SK-N-SH treated with all-trans-retinoic acid at 6 μM for 48 hours (cell line): ENCODE measurements at regions not wholly inside any gene's neighbourhood (a gene's known extent, or its start where the extent isn't known, plus 50 kb on each side); places are given as distances from the start of the nearest gene placed in this dataset.

Experiments
- ESRRG ChIP-seq: fragments of 250-450 bp; sonication (Bioruptor Pico); IDR thresholded peaks from 2 replicates; pipeline ENCODE4 v1.6.1; 2021; ENCODE audit warnings: mild to moderate bottlenecking
- GLIS3 ChIP-seq: fragments of 250-450 bp; sonication (Bioruptor Pico); IDR thresholded peaks from 2 replicates; pipeline ENCODE4 v1.5.0; 2020; ENCODE audit warnings: mild to moderate bottlenecking, moderate library complexity
- ISL1 ChIP-seq: fragments of 250-450 bp; sonication (Bioruptor Pico); IDR thresholded peaks from 2 replicates; pipeline ENCODE4 v2.1.2; 2022; ENCODE audit warnings: mild to moderate bottlenecking, moderate library complexity
- TOX ChIP-seq: fragments of 250-450 bp; sonication (Bioruptor Pico); IDR thresholded peaks from 2 replicates; pipeline ENCODE4 v1.8.0; 2021; ENCODE audit warnings: mild to moderate bottlenecking, moderate library complexity, borderline replicate concordance
- ZFP3 ChIP-seq: fragments of 250-450 bp; sonication (Bioruptor Pico); IDR thresholded peaks from 2 replicates; pipeline ENCODE4 v1.5.0; 2020; ENCODE audit warnings: mild to moderate bottlenecking, moderate library complexity
- ZNF565 ChIP-seq: fragments of 450-650 bp; formaldehyde crosslinking; conservative IDR thresholded peaks from 2 replicates; pipeline ENCODE4 v1.5.0; 2020; ENCODE audit warnings: low read depth, mild to moderate bottlenecking, moderate library complexity
- ZNF70 ChIP-seq: fragments of 450-650 bp; formaldehyde crosslinking; IDR thresholded peaks from 2 replicates; pipeline ENCODE4 v1.5.0; 2020; ENCODE audit warnings: mild to moderate bottlenecking, moderate library complexity
- TF ChIP-seq, protein P1 (sequence below): fragments of 250-450 bp; sonication (Bioruptor Pico); IDR thresholded peaks from 2 replicates; pipeline ENCODE4 v1.5.0; 2020; ENCODE audit warnings: mild to moderate bottlenecking, moderate library complexity
- TF ChIP-seq, protein P2 (sequence below): fragments of 250-450 bp; sonication (Bioruptor Pico); IDR thresholded peaks from 2 replicates; pipeline ENCODE4 v1.5.1; 2020; ENCODE audit warnings: low read depth, mild to moderate bottlenecking, moderate library complexity
- TF ChIP-seq, protein P3 (sequence below): fragments of 250-450 bp; sonication (Bioruptor Pico); IDR thresholded peaks from 2 replicates; pipeline ENCODE4 v1.8.0; 2020; ENCODE audit warnings: mild to moderate bottlenecking, moderate library complexity, borderline replicate concordance

DNA sequence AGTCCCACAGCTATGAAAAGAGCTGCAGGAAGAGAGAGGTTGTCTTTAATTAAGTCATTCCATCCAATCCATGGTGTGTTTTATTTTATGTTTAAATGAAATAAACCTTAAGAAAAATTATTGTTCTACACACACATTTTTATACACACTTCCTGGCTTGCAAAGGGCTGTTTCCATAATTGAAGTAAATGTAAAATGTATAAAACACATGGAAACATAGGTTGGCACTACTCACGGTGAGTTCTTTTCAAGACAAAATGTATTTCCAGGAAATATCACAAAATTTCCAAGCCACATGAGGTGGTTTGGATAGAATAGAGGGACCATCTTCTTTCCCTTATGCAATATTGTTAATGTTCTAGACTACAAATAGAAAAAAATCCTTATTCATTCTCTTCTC, 426.8 kb upstream of the USP24 start:
- TF ChIP-seq ZNF565 (CRISPR knock-in tag), result no peak
- TF ChIP-seq, protein P1, sequence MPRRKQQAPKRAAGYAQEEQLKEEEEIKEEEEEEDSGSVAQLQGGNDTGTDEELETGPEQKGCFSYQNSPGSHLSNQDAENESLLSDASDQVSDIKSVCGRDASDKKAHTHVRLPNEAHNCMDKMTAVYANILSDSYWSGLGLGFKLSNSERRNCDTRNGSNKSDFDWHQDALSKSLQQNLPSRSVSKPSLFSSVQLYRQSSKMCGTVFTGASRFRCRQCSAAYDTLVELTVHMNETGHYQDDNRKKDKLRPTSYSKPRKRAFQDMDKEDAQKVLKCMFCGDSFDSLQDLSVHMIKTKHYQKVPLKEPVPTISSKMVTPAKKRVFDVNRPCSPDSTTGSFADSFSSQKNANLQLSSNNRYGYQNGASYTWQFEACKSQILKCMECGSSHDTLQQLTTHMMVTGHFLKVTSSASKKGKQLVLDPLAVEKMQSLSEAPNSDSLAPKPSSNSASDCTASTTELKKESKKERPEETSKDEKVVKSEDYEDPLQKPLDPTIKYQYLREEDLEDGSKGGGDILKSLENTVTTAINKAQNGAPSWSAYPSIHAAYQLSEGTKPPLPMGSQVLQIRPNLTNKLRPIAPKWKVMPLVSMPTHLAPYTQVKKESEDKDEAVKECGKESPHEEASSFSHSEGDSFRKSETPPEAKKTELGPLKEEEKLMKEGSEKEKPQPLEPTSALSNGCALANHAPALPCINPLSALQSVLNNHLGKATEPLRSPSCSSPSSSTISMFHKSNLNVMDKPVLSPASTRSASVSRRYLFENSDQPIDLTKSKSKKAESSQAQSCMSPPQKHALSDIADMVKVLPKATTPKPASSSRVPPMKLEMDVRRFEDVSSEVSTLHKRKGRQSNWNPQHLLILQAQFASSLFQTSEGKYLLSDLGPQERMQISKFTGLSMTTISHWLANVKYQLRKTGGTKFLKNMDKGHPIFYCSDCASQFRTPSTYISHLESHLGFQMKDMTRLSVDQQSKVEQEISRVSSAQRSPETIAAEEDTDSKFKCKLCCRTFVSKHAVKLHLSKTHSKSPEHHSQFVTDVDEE, result no peak
- TF ChIP-seq, protein P2, sequence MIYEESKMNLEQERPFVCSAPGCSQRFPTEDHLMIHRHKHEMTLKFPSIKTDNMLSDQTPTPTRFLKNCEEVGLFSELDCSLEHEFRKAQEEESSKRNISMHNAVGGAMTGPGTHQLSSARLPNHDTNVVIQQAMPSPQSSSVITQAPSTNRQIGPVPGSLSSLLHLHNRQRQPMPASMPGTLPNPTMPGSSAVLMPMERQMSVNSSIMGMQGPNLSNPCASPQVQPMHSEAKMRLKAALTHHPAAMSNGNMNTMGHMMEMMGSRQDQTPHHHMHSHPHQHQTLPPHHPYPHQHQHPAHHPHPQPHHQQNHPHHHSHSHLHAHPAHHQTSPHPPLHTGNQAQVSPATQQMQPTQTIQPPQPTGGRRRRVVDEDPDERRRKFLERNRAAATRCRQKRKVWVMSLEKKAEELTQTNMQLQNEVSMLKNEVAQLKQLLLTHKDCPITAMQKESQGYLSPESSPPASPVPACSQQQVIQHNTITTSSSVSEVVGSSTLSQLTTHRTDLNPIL (CRISPR knock-in tag), result no peak
- no peak for TF ChIP-seq ESRRG (CRISPR knock-in tag)
- no peak for TF ChIP-seq TOX
- TF ChIP-seq, protein P3, sequence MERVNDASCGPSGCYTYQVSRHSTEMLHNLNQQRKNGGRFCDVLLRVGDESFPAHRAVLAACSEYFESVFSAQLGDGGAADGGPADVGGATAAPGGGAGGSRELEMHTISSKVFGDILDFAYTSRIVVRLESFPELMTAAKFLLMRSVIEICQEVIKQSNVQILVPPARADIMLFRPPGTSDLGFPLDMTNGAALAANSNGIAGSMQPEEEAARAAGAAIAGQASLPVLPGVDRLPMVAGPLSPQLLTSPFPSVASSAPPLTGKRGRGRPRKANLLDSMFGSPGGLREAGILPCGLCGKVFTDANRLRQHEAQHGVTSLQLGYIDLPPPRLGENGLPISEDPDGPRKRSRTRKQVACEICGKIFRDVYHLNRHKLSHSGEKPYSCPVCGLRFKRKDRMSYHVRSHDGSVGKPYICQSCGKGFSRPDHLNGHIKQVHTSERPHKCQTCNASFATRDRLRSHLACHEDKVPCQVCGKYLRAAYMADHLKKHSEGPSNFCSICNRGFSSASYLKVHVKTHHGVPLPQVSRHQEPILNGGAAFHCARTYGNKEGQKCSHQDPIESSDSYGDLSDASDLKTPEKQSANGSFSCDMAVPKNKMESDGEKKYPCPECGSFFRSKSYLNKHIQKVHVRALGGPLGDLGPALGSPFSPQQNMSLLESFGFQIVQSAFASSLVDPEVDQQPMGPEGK, result no peak
- no peak for TF ChIP-seq ISL1 (CRISPR knock-in tag)
- TF ChIP-seq ZNF70 (CRISPR knock-in tag), result no peak
- no peak for TF ChIP-seq ZFP3 (CRISPR knock-in tag)
- no peak for TF ChIP-seq GLIS3 (CRISPR knock-in tag)
